ENCODE measurements at regions not wholly inside any gene's neighbourhood (a gene's known extent, or its start where the extent isn't known, plus 50 kb on each side); places are given as distances from the start of the nearest gene placed in this dataset.

DNA sequence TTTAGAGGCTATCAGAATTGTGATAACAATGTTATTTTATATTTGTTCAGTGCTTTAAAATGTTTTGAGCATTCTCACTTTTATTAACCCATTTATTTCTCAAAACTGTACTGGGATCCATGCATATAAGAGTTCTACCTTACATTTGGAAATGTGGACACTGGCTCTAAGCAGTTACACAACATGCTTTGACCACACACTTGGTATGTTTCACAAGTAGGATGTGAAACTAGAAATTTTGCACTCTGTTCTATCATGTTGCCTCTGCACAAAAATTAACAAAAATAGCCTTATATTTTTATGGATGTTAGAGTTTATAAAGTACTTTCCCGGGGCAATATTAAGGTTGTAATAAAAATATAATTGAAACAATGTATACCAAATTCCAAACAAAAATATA, 126.9 kb upstream of the CHORDC1 start:
- Histone ChIP-seq H3K27ac (no peak overlapping the region), H3K4me3 (no peak overlapping the region), H3K9me3 (no peaks in the 10 kb centered on the region), H3K36me3 (no peaks in the 10 kb centered on the region), H3K27me3 (no peaks in the 10 kb centered on the region), H3K4me1 (no peaks in the 10 kb centered on the region), H3K9ac (ENCODE audit: low read depth in 2 of 2, low read length in 2 of 2) (no peak overlapping the region)
- intact Hi-C loops (cut with DNase I), result no loop called here
- TF ChIP-seq, protein P1, sequence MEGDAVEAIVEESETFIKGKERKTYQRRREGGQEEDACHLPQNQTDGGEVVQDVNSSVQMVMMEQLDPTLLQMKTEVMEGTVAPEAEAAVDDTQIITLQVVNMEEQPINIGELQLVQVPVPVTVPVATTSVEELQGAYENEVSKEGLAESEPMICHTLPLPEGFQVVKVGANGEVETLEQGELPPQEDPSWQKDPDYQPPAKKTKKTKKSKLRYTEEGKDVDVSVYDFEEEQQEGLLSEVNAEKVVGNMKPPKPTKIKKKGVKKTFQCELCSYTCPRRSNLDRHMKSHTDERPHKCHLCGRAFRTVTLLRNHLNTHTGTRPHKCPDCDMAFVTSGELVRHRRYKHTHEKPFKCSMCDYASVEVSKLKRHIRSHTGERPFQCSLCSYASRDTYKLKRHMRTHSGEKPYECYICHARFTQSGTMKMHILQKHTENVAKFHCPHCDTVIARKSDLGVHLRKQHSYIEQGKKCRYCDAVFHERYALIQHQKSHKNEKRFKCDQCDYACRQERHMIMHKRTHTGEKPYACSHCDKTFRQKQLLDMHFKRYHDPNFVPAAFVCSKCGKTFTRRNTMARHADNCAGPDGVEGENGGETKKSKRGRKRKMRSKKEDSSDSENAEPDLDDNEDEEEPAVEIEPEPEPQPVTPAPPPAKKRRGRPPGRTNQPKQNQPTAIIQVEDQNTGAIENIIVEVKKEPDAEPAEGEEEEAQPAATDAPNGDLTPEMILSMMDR (IDR thresholded peaks at IDR 0.05), result no peak
- DNase-seq, result no peak

DNA sequence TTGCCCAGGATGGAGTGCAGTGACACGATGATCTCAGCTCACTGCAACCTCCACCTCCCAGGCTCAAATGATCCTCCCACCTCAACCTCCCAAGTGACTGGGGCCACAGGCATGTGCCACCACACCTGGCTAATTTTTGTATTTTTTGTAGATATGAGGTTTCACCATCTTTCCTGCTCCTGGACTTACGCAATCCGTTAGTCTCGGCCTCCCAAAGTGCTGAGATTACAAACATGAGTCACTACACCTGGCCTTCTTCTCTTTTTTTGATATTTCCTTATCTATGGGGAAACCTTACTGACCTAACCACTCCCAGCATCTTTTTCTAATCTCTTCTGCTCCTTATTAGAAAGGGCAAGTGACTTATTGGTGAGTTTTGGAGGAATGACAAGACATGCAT, 121.7 kb upstream of the CHORDC1 start:
- intact Hi-C loops (cut with DNase I), result no loop called here
- TF ChIP-seq, protein P1 (IDR thresholded peaks at IDR 0.05), result no peak

DNA sequence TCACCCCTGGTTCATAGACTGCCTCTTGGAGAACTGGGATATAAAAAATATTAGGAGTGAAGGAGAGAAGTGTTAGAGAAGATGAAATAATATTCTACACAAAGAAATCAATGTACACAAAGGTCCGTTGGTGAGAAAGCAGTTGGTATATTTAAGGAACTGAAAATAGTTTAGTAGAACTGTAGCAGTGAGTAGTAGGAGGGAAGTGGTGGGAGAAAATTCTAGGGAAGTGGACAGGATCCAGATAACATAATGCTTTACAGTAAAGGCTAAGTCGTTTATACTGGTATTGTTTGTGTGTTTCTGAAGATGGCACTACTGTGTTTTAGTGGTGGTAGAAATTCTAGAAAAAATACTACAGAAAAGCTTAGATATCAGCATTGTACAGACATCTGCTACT, 120.8 kb upstream of the CHORDC1 start:
- Histone ChIP-seq H3K9me3 (no peaks in the 10 kb centered on the region), H3K9ac (ENCODE audit: low read depth in 2 of 2, low read length in 2 of 2) (no peak overlapping the region), H3K36me3 (no peaks in the 10 kb centered on the region), H3K4me3 (no peak overlapping the region), H3K27ac (no peak overlapping the region), H3K27me3 (no peaks in the 10 kb centered on the region), H3K4me1 (no peaks in the 10 kb centered on the region)
- no peak for DNase-seq
- TF ChIP-seq, protein P1 (IDR thresholded peaks at IDR 0.05), result no peak
- intact Hi-C loops (cut with DNase I), result no loop called here

More for the DNA sequence above, 121.7 kb upstream of the CHORDC1 start:
- H3K9me3 ChIP-seq, result no peaks in the 10 kb centered on the region
- H3K4me1 ChIP-seq, result no peaks in the 10 kb centered on the region
- H3K27me3 ChIP-seq, result no peaks in the 10 kb centered on the region
- no peak overlapping the region for H3K4me3 ChIP-seq
- DNase-seq, result no peak
- H3K9ac ChIP-seq (ENCODE audit: low read depth in 2 of 2, low read length in 2 of 2), result no peak overlapping the region
- no peaks in the 10 kb centered on the region for H3K36me3 ChIP-seq
- no peak overlapping the region for H3K27ac ChIP-seq

DNA sequence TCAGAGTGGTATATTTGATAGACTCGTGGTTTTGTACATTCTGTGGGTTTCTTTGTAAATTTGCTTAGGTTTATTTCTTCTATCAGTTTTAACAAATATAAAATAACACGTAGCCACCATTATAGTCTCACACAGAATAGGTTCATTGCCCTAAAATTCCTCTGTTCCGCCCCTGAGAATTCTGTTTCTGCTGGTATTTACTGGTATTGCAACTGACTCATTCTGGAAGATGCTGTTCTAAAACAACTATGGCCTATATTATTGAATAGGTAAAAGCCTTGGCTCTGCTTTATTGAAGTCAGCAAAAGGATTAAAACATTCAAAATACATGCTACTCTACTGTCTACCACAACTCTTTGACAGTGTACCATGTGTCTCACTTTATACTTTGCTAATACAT, 119.1 kb upstream of the CHORDC1 start:
- no peaks in the 10 kb centered on the region for H3K4me1 ChIP-seq
- H3K27me3 ChIP-seq, result no peaks in the 10 kb centered on the region
- H3K4me3 ChIP-seq, result no peak overlapping the region
- H3K9ac ChIP-seq (ENCODE audit: low read depth in 2 of 2, low read length in 2 of 2), result no peak overlapping the region
- TF ChIP-seq, protein P1 (IDR thresholded peaks at IDR 0.05), result no peak
- H3K36me3 ChIP-seq, result no peaks in the 10 kb centered on the region
- no peaks in the 10 kb centered on the region for H3K9me3 ChIP-seq
- intact Hi-C loops (cut with DNase I), result no loop called here
- no peak overlapping the region for H3K27ac ChIP-seq
- no peak for DNase-seq

DNA sequence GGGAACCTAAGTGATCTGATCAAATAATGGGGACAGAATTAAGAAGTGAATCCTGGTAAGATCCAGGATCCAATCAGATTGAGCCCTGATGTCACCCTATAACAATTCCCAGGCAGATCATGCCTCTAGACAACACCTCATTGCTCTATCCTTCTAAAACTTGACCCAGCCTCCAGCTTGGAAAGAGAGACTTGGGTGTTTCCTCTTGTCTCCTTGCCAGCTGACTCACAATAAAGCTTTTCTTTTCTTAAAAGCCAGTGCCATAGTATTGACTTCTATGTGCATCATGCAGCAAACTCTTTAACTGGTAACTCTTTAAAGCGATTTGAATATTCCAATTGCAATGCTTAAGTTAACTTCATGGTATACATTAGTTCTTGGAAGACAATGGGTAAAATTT, 109.6 kb upstream of the CHORDC1 start:
- Histone ChIP-seq H3K9ac (ENCODE audit: low read depth in 2 of 2, low read length in 2 of 2) (no peak overlapping the region), H3K4me1 (no peaks in the 10 kb centered on the region), H3K27ac (no peak overlapping the region), H3K9me3 (no peaks in the 10 kb centered on the region), H3K4me3 (no peak overlapping the region), H3K36me3 (no peaks in the 10 kb centered on the region), H3K27me3 (no peaks in the 10 kb centered on the region)
- no peak for DNase-seq
- intact Hi-C loops (cut with DNase I), result no loop called here
- TF ChIP-seq, protein P1 (IDR thresholded peaks at IDR 0.05), result no peak

DNA sequence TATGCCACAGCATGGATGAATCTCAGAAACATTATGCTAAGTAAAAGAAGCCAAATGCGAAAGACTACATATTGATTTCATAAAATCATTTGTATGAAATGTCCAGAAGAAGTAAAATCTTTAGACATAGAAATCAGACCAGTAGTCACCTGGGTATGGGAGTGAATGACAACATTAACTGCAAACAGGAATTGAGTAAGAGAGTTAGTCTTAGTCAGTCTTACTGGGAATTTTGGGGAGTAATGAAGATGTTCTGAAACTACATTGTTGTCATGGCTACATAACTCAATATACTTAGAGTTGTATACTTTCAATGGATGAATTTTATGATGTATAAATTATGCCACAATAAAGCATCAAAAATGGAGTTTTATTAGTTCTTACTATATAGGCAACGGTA, 107.8 kb upstream of the CHORDC1 start:
- TF ChIP-seq, protein P1 (IDR thresholded peaks at IDR 0.05), result no peak
- H3K36me3 ChIP-seq, result no peaks in the 10 kb centered on the region
- no peaks in the 10 kb centered on the region for H3K4me1 ChIP-seq
- H3K9ac ChIP-seq (ENCODE audit: low read depth in 2 of 2, low read length in 2 of 2), result no peak overlapping the region
- intact Hi-C loops (cut with DNase I), result no loop called here
- no peaks in the 10 kb centered on the region for H3K27me3 ChIP-seq
- no peak overlapping the region for H3K4me3 ChIP-seq
- no peak for DNase-seq
- no peak overlapping the region for H3K27ac ChIP-seq
- H3K9me3 ChIP-seq, result no peaks in the 10 kb centered on the region
